ENCODE measurements at regions not wholly inside any gene's neighbourhood (a gene's known extent, or its start where the extent isn't known, plus 50 kb on each side); places are given as distances from the start of the nearest gene placed in this dataset.

DNA sequence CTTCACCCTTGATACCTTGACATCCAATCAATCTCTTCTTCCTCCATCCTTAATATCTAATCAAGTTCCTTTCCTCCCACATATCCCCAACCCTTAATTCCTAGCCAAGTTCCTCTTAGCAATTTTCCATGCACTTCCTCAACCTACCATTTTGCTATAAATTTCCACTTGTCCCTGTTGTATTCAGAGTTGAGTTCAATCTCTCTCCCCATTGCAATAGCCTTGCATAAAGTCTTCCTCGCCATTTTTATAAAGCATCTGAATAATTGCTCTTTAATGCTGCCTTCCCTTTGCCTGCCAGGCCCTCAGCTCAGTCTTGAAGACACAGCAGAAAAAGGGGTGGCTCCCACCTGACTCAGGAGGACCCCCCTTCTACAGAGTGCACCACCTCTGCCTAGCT lies 390.3 kb downstream of the HHIPL2 start:
- H3K9me3 Mint-ChIP-seq, result peaks cover 0 to 14% of the 10 kb centered on the region in 2 experiments; a peak in 4 of 5 replicates
- H3K9ac ChIP-seq (ENCODE audit: extremely low read depth, insufficient read length, low read length), result no peak overlapping the region

More for the DNA sequence above, 390.3 kb downstream of the HHIPL2 start:
- no peak overlapping the region for H4K5ac ChIP-seq (ENCODE audit: insufficient read length, low read depth, low read length)
- no peak overlapping the region for H4K91ac ChIP-seq (ENCODE audit: insufficient read length, low read depth, low read length)
- no peak overlapping the region; a peak in 1 of 7 replicates for H3K27ac Mint-ChIP-seq
- DNase-seq, result no peak
- H2AK5ac ChIP-seq (ENCODE audit: insufficient read length, low read length), result no peak overlapping the region
- WGBS (ENCODE audit: extremely low coverage, insufficient read length, low lambda C conversion rate), result no CpG with 5 or more reads among the region's 1 CpG
- no peaks in the 10 kb centered on the region for H3K27me3 Mint-ChIP-seq (ENCODE audit: low read depth)
- H2BK12ac ChIP-seq (ENCODE audit: insufficient read length, low read depth, low read length), result no peak overlapping the region
- no peaks in the 10 kb centered on the region for H4K20me1 ChIP-seq (ENCODE audit: control insufficient read depth, insufficient read depth, insufficient read length)
- no peak overlapping the region for H3K27ac ChIP-seq (ENCODE audit: insufficient read length, low read depth, low read length)
- no peaks in the 10 kb centered on the region for H3K79me1 ChIP-seq (ENCODE audit: insufficient read depth, low read depth, low read length, poor library complexity, severe bottlenecking)
- TF ChIP-seq CTCF (conservative IDR thresholded peaks at IDR 0.05), result no peak
- no peak overlapping the region for H3K23ac ChIP-seq (ENCODE audit: insufficient read length, low read depth, low read length)
- H2BK15ac ChIP-seq (ENCODE audit: low read depth, low read length), result no peak overlapping the region
- no peak overlapping the region for H2BK20ac ChIP-seq (ENCODE audit: low read depth, low read length, poor library complexity, severe bottlenecking)
- no peak overlapping the region for H3K56ac ChIP-seq (ENCODE audit: insufficient read length, low read depth, low read length)
- H3K27me3 ChIP-seq (ENCODE audit: insufficient read depth, low read length), result no peaks in the 10 kb centered on the region
- H3K14ac ChIP-seq (ENCODE audit: insufficient read depth, low read length), result no peak overlapping the region
- H3K4me3 Mint-ChIP-seq, result no peak overlapping the region
- H4K8ac ChIP-seq (replicated peaks; ENCODE audit: insufficient read length, low read depth, low read length), result no peak overlapping the region
- no peaks in the 10 kb centered on the region for H3K4me1 Mint-ChIP-seq
- H3K79me2 ChIP-seq (ENCODE audit: insufficient read depth, low read length), result no peaks in the 10 kb centered on the region
- no peaks in the 10 kb centered on the region for H3K23me2 ChIP-seq (ENCODE audit: insufficient read length, low read depth, low read length, poor library complexity, severe bottlenecking)
- no peak overlapping the region for H3K18ac ChIP-seq (ENCODE audit: insufficient read length, low read depth, low read length)
- H2BK120ac ChIP-seq (ENCODE audit: low read depth, low read length, poor library complexity, severe bottlenecking), result no peak overlapping the region
- H3K4me1 ChIP-seq (ENCODE audit: insufficient read depth, low read length), result no peaks in the 10 kb centered on the region
- H3T11ph ChIP-seq (ENCODE audit: low read length), result no peak overlapping the region
- H3K9me3 ChIP-seq (ENCODE audit: control insufficient read depth, low read depth, low read length), result no peaks in the 10 kb centered on the region
- H3K36me3 Mint-ChIP-seq (ENCODE audit: insufficient read depth in 1 of 3, low read depth in 3 of 3), result peaks cover 0 to 7% (median 0%) of the 10 kb centered on the region in 3 experiments; a peak in 4 of 7 replicates
- H3K4me2 ChIP-seq (ENCODE audit: insufficient read depth, insufficient read length, low read length), result no peak overlapping the region
- no peak overlapping the region for H2AFZ ChIP-seq (ENCODE audit: low read length)
- H3K4ac ChIP-seq (ENCODE audit: low read depth, low read length), result no peak overlapping the region
- H2BK5ac ChIP-seq (ENCODE audit: insufficient read length, low read length), result no peak overlapping the region
